IMR-90 (cell line): ENCODE measurements at regions not wholly inside any gene's neighbourhood (a gene's known extent, or its start where the extent isn't known, plus 50 kb on each side); places are given as distances from the start of the nearest gene placed in this dataset.

Experiments
- ATAC-seq: fragments of 200-7000 bp; cut with Tn5 transposase; 2 replicates; pipeline ENCODE4 v1.9.1; 2020; ENCODE audit warnings: low read depth, mild to moderate bottlenecking, moderate library complexity
- BruUV-seq: library from RNA; stranded (reverse); fragments of 400-500 nt; replicated peaks from 2 replicates; lab custom pipeline; 2021; lab: Mats Ljungman, UMichigan
- CTCF ChIA-PET: fragments of 300-600 bp; formaldehyde crosslinking; extraction: SDS; loops from one replicate; lab custom pipeline; 2021; ENCODE audit warnings: antibody characterized with exemption; lab: Yijun Ruan, JAX
- POLR2A ChIA-PET: fragments of 300-600 bp; sonication (Branson Sonifier 250); formaldehyde crosslinking; loops from one replicate; lab custom pipeline; 2022; ENCODE audit warnings: antibody characterized with exemption; ENCODE audit not compliant: unreplicated experiment; lab: Charles Lee
- DNase-seq: peaks from one replicate; pipeline ENCODE4 v3.0.0; 2013
- H2AFZ ChIP-seq: replicated peaks from 2 replicates; pipeline ENCODE3; 2013; ENCODE audit warnings: low read length, mild to moderate bottlenecking; ENCODE audit not compliant: poor library complexity
- H2AK5ac ChIP-seq: 2 replicates; pipeline ENCODE4 v1.6.1; 2013; ENCODE audit warnings: low read depth, low read length, inconsistent platforms
- H2AK9ac ChIP-seq: replicated peaks from 2 replicates; pipeline ENCODE3; 2013; ENCODE audit warnings: mild to moderate bottlenecking, low read depth, low read length, moderate library complexity; ENCODE audit not compliant: poor library complexity
- H2BK120ac ChIP-seq: 2 replicates; pipeline ENCODE4 v1.6.1; 2013; ENCODE audit warnings: low read depth, low read length, inconsistent platforms
- H2BK15ac ChIP-seq: 3 replicates; pipeline ENCODE4 v1.6.1; 2013; ENCODE audit warnings: low read depth, low read length, inconsistent platforms
- H2BK20ac ChIP-seq: 2 replicates; pipeline ENCODE4 v1.6.1; 2013; ENCODE audit warnings: low read depth, mild to moderate bottlenecking, inconsistent platforms, low read length, moderate library complexity
- H2BK5ac ChIP-seq: 2 replicates; pipeline ENCODE4 v1.6.1; 2013; ENCODE audit warnings: mild to moderate bottlenecking, low read depth, low read length, inconsistent platforms; ENCODE audit not compliant: poor library complexity, severe bottlenecking
- H3K14ac ChIP-seq: replicated peaks from 2 replicates; pipeline ENCODE4 v1.6.1; 2013; ENCODE audit warnings: low read depth, low read length, inconsistent platforms
- H3K18ac ChIP-seq: 2 replicates; pipeline ENCODE4 v1.6.1; 2013; ENCODE audit warnings: low read depth, low read length, control low read depth
- H3K23ac ChIP-seq: 2 replicates; pipeline ENCODE4 v1.6.1; 2013; ENCODE audit warnings: low read depth, low read length, inconsistent platforms
- H3K27ac ChIP-seq: 2 replicates; pipeline ENCODE4 v1.5.1; 2013; ENCODE audit warnings: mild to moderate bottlenecking, control low read depth, low read length; ENCODE audit not compliant: insufficient read depth
- H3K27me3 ChIP-seq: 2 replicates; pipeline ENCODE4 v1.6.1; 2013; ENCODE audit warnings: low read length; ENCODE audit not compliant: control insufficient read depth, insufficient read depth
- H3K36me3 ChIP-seq: 2 replicates; pipeline ENCODE4 v1.6.1; 2013; ENCODE audit warnings: low read length, mixed read lengths; ENCODE audit not compliant: control insufficient read depth, insufficient read depth
- H3K4ac ChIP-seq: 2 replicates; pipeline ENCODE4 v1.6.1; 2013; ENCODE audit warnings: low read depth, low read length, inconsistent platforms
- H3K4me1 ChIP-seq: 2 replicates; pipeline ENCODE4 v1.6.1; 2013; ENCODE audit warnings: low read length, mixed read lengths; ENCODE audit not compliant: control insufficient read depth, insufficient read depth
- H3K4me2 ChIP-seq: 2 replicates; pipeline ENCODE4 v1.6.1; 2013; ENCODE audit warnings: low read depth, mild to moderate bottlenecking, control low read depth, low read length, moderate library complexity
- H3K4me3 ChIP-seq: 2 replicates; pipeline ENCODE4 v1.5.1; 2013; ENCODE audit warnings: low read depth, mild to moderate bottlenecking, control low read depth, low read length, moderate library complexity; ENCODE audit not compliant: insufficient read depth
- H3K56ac ChIP-seq: 2 replicates; pipeline ENCODE4 v1.6.1; 2013; ENCODE audit warnings: low read length, inconsistent platforms; ENCODE audit not compliant: insufficient read depth; ENCODE audit errors: extremely low read depth
- H3K79me1 ChIP-seq, 2 experiments: 2 replicates each; pipeline ENCODE4 v1.6.1; 2013; ENCODE audit warnings: low read length in 2 of 2, inconsistent platforms in 1 of 2, low read depth in 1 of 2
- H3K9ac ChIP-seq: 2 replicates; pipeline ENCODE4 v1.6.1; 2013; ENCODE audit warnings: low read depth, low read length, control low read depth
- H3K9me1 ChIP-seq: 2 replicates; pipeline ENCODE4 v1.6.1; 2013; ENCODE audit warnings: low read length, inconsistent platforms; ENCODE audit not compliant: insufficient read depth
- H3K9me3 ChIP-seq: 2 replicates; pipeline ENCODE4 v1.6.1; 2013; ENCODE audit warnings: low read length; ENCODE audit not compliant: control insufficient read depth, insufficient read depth
- H4K20me1 ChIP-seq: 2 replicates; pipeline ENCODE4 v1.6.1; 2013; ENCODE audit warnings: low read length, inconsistent platforms; ENCODE audit not compliant: insufficient read depth
- H4K5ac ChIP-seq: 2 replicates; pipeline ENCODE4 v1.6.1; 2013; ENCODE audit warnings: mild to moderate bottlenecking, low read depth, low read length, control low read depth
- H4K8ac ChIP-seq, 2 experiments: 2 replicates each; pipeline ENCODE4 v1.6.1; 2013; ENCODE audit warnings: low read depth in 2 of 2, low read length in 2 of 2, control low read depth in 1 of 2, inconsistent platforms in 1 of 2
- H4K91ac ChIP-seq: 2 replicates; pipeline ENCODE4 v1.6.1; 2013; ENCODE audit warnings: low read depth, low read length, inconsistent platforms; ENCODE audit not compliant: insufficient read depth
- BHLHE40 ChIP-seq: fragments of 150-350 bp; IDR thresholded peaks from 2 replicates; pipeline ENCODE4 v1.6.1; 2016; ENCODE audit warnings: mild to moderate bottlenecking, low read depth, low read length
- CEBPB ChIP-seq: IDR thresholded peaks from 2 replicates; pipeline ENCODE4 v1.6.1; 2012; ENCODE audit warnings: low read depth, low read length, improper control_type of control experiment
- CHD1 ChIP-seq: IDR thresholded peaks from 2 replicates; pipeline ENCODE4 v1.6.1; 2012; ENCODE audit warnings: low read depth, low read length, improper control_type of control experiment
- ELK1 ChIP-seq: fragments of 150-350 bp; IDR thresholded peaks from 2 replicates; pipeline ENCODE4 v1.6.1; 2016; ENCODE audit warnings: low read depth, mild to moderate bottlenecking, low read length, moderate library complexity, borderline replicate concordance
- FOS ChIP-seq: fragments of 150-350 bp; IDR thresholded peaks from 2 replicates; pipeline ENCODE4 v1.6.1; 2016; ENCODE audit warnings: low read depth, low read length
- MAZ ChIP-seq: IDR thresholded peaks from 2 replicates; pipeline ENCODE4 v1.6.1; 2012; ENCODE audit warnings: low read depth, mild to moderate bottlenecking, low read length, improper control_type of control experiment, moderate library complexity, borderline replicate concordance
- MXI1 ChIP-seq: IDR thresholded peaks from 2 replicates; pipeline ENCODE4 v1.6.1; 2012; ENCODE audit warnings: low read depth, mild to moderate bottlenecking, low read length, moderate library complexity, borderline replicate concordance
- NFE2L2 ChIP-seq: fragments of 150-350 bp; IDR thresholded peaks from 2 replicates; pipeline ENCODE4 v1.6.1; 2016; ENCODE audit warnings: low read depth, mild to moderate bottlenecking, low read length
- POLR2A ChIP-seq: IDR thresholded peaks from 2 replicates; pipeline ENCODE4 v1.6.1; 2012; ENCODE audit warnings: mild to moderate bottlenecking, low read depth, low read length
- RAD21 ChIP-seq: IDR thresholded peaks from 2 replicates; pipeline ENCODE4 v1.6.1; 2012; ENCODE audit warnings: low read length, improper control_type of control experiment
- RCOR1 ChIP-seq: IDR thresholded peaks from 2 replicates; pipeline ENCODE4 v1.6.1; 2012; ENCODE audit warnings: mild to moderate bottlenecking, low read length, improper control_type of control experiment; ENCODE audit not compliant: insufficient replicate concordance
- RFX5 ChIP-seq: IDR thresholded peaks from 2 replicates; pipeline ENCODE4 v1.8.0; 2012; ENCODE audit warnings: low read depth, mild to moderate bottlenecking, low read length, moderate library complexity
- SMC3 ChIP-seq: fragments of 150-350 bp; IDR thresholded peaks from 2 replicates; pipeline ENCODE4 v1.6.1; 2016; ENCODE audit warnings: low read depth, mild to moderate bottlenecking, antibody characterized with exemption, low read length, moderate library complexity
- WGBS, 2 experiments: methylation state at CpG; one replicate each; pipeline versions ENCODE4 v1.1.5 to v1.1.7; 2013; ENCODE audit warnings: missing lambda C conversion rate in 2 of 2; ENCODE audit not compliant: insufficient read length in 1 of 2; ENCODE audit errors: extremely low coverage in 2 of 2; 5-methylcytosine and 5-hydroxymethylcytosine counted together
- dilution Hi-C: fragments of 300-500 bp; cut with HindIII; formaldehyde crosslinking; loops from one replicate; pipeline ENCODE4 v1.14.3; 2018; ENCODE audit warnings: low sequenced_read_pairs; ENCODE audit not compliant: unreplicated experiment
- in situ Hi-C: fragments of 300-500 bp; cut with MboI; formaldehyde crosslinking; loops from 3 replicates; pipeline ENCODE4 v1.14.3; 2019; ENCODE audit warnings: low sequenced_read_pairs, inconsistent platforms, mixed read lengths
- intact Hi-C: fragments of 100-400 bp; cut with micrococcal nuclease; formaldehyde crosslinking; loops from 2 replicates; pipeline ENCODE4 v1.10.0; 2022
- TF ChIP-seq, protein P1 (sequence below): fragments of 150-350 bp; IDR thresholded peaks from 2 replicates; pipeline ENCODE4 v1.6.1; 2017; ENCODE audit warnings: mild to moderate bottlenecking, antibody characterized with exemption, low read length, low read depth
- TF ChIP-seq, protein P2 (sequence below): conservative IDR thresholded peaks from 2 replicates; pipeline ENCODE4 v1.5.1; 2012; ENCODE audit warnings: mild to moderate bottlenecking, low read depth, low read length, improper control_type of control experiment

GRCh38 chr16:10312784-10313724 lies 72.8 kb upstream of the ATF7IP2 start:
- Histone ChIP-seq H3K23ac (no peak overlapping the region), H3K79me1 (no peaks in the 10 kb centered on the region), H3K4me1 (no peaks in the 10 kb centered on the region), H2AK5ac (no peak overlapping the region), H3K27me3 (no peaks in the 10 kb centered on the region), H2BK120ac (no peak overlapping the region), H3K9me3 (no peaks in the 10 kb centered on the region), H3K27ac (no peak overlapping the region), H4K91ac (no peak overlapping the region), H3K4ac (no peak overlapping the region), H3K18ac (no peak overlapping the region), H4K20me1 (no peaks in the 10 kb centered on the region), H2BK15ac (no peak overlapping the region), H3K4me3 (no peak overlapping the region), H3K36me3 (no peaks in the 10 kb centered on the region), H3K9me1 (no peaks in the 10 kb centered on the region), H2BK20ac (no peak overlapping the region), H2BK5ac (no peak overlapping the region), H2AFZ (no peak overlapping the region), H3K4me2 (no peak overlapping the region), H3K56ac (no peak overlapping the region), H3K14ac (no peak overlapping the region), H2AK9ac (no peak overlapping the region), H4K5ac (no peak overlapping the region), H3K9ac (no peak overlapping the region), H4K8ac (no peak overlapping the region)
- intact Hi-C loops (no loop called here), in situ Hi-C loops (no loop called here), dilution Hi-C loops (no loop called here)
- DNase-seq (no peak), ATAC-seq (no peak)
- POLR2A ChIA-PET, result no interaction called here
- CTCF ChIA-PET, result no interaction called here
- no TSS peak for BruUV-seq
- WGBS, 2 experiments, result no CpG with 5 or more reads among the region's 7 CpGs
- TF ChIP-seq BHLHE40 (no peak), ELK1 (no peak), SMC3 (no peak), CHD1 (no peak), RAD21 (no peak), NFE2L2 (no peak), RCOR1 (no peak), RFX5 (no peak), MXI1 (no peak), POLR2A (no peak), MAZ (no peak), CEBPB (no peak), FOS (no peak)
- TF ChIP-seq, protein P1, sequence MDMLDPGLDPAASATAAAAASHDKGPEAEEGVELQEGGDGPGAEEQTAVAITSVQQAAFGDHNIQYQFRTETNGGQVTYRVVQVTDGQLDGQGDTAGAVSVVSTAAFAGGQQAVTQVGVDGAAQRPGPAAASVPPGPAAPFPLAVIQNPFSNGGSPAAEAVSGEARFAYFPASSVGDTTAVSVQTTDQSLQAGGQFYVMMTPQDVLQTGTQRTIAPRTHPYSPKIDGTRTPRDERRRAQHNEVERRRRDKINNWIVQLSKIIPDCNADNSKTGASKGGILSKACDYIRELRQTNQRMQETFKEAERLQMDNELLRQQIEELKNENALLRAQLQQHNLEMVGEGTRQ, result no peak
- TF ChIP-seq, protein P2, sequence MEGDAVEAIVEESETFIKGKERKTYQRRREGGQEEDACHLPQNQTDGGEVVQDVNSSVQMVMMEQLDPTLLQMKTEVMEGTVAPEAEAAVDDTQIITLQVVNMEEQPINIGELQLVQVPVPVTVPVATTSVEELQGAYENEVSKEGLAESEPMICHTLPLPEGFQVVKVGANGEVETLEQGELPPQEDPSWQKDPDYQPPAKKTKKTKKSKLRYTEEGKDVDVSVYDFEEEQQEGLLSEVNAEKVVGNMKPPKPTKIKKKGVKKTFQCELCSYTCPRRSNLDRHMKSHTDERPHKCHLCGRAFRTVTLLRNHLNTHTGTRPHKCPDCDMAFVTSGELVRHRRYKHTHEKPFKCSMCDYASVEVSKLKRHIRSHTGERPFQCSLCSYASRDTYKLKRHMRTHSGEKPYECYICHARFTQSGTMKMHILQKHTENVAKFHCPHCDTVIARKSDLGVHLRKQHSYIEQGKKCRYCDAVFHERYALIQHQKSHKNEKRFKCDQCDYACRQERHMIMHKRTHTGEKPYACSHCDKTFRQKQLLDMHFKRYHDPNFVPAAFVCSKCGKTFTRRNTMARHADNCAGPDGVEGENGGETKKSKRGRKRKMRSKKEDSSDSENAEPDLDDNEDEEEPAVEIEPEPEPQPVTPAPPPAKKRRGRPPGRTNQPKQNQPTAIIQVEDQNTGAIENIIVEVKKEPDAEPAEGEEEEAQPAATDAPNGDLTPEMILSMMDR, result no peak
